ENCODE measurements at regions not wholly inside any gene's neighbourhood (a gene's known extent, or its start where the extent isn't known, plus 50 kb on each side); places are given as distances from the start of the nearest gene placed in this dataset.
"Not testable (repeated sequence)": the region's sequence is repeated elsewhere in the genome, so short reads cannot be mapped to it uniquely, and the experiment has no call there.

DNA sequence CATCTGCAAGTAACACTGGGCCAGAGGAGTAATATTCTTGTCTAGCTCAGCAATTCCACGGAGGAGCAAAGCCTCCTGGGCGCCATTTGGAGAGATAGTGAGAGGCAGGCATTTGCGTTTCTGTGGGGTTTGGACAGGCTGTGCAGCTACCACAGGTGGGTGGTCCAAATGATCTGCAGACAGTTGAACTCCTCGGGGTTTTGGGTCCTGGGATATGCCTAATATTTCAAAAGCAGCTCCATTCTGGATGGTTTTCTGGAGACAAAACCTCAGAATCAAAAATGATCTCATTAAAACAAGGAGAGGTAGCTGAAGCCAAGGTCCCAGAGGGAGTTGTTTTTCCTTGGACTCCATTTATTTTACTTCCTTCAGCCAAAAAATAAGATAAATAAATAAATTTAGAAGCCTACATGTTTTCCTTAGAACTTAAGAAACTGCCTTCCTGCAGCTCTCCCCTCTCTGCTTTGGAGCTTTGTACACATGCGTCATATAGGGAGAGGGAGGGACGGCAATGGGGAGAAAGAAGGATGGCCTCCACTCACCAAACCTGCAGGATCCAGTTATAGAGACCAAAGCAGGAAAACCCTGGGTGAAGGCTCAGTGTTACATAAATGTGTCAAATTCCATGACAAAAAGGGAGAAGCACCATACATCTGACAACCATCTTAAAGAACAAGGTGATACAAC, 227.3 kb upstream of the DAAM1 start:
- no peak for DNase-seq

DNA sequence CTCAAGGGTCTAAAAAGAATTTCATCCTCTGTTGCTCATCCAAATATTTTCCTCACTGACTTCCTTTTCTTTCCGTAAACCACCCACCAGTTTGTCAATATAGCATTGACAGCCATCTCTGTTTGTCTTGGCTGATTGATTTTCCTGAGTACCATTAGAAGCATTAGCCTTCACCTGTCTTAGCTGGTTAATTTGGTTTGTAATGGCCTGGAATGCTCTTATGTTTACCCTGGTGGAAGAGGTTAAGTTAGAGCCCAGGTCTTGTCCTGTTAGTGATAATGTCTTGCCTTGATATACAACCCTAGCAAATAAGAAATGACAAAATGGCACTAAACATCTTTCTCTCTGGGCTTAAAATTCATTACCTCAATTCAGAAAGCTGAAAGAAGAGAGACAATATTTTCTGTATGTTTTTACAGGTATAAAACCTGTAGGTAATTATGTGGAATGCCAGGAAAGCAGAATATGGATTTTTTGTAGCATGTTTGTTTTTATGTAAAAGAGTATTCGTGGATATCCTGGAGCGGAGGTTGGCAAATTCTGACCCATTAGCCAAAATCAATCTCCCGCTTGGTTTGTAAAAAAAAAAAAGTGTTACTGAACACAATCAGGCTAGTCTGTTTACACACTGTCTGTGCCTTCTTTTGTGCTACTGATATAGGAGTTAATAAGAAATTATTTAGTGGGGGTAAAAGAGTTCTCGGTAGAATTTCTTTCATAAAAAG, 224.4 kb upstream of the DAAM1 start:
- DNase-seq = no peak

DNA sequence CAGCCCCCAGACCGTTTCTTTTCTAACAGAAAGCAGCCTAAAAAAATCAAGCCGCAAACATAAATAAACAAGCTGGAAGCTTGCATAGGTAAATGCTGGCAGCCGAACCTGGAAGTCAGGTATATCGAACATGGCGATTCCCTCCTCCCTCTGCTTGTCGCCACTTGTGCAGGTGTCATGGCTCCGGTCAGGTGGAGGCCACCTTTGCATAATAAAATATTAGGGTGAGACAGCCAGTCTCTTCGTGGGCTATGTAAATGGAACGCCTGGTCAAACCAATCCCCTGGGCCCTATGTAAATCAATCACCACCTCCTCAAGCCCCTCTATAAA, 223.9 kb upstream of the DAAM1 start:
- no peak for DNase-seq

DNA sequence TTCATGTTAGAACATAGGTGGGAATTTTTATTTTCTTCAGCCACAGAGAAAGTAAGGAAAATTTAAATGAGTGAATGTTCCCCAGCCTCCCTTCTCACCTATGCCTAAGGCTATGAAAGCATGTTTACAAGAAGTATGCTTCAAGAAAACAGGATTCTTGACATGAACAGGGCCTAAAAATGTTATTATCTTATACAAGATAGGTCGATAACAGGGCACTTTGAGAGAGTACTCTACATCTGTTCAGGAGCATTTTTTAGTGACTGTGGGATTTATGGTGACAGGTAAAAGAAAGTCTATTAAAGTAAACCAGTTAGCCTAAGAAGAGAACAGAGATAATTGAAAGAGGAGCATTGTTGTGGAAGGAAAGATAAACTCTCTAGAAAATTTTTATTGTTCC, 222.9 kb upstream of the DAAM1 start:
- DNase-seq = no peak

DNA sequence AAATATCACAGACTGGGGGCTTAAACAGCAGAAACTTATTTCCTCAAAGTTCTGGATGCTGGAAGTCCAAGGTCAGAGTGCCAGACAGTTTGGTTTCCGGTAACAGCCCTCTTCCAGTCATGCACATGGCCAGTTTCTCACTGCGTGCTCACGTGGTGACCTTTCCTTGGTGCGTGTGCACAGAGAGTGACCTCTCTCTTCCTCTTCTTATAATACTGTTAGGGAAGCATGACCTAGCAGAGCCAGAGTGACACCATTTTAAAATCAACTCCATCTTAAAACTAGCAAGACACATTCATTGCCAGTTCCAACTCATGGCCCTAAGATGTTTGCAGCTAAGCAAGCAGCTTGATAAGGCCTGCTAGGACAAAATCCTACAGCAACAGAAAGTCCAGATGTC, 221.5 kb upstream of the DAAM1 start:
- no peak for DNase-seq

DNA sequence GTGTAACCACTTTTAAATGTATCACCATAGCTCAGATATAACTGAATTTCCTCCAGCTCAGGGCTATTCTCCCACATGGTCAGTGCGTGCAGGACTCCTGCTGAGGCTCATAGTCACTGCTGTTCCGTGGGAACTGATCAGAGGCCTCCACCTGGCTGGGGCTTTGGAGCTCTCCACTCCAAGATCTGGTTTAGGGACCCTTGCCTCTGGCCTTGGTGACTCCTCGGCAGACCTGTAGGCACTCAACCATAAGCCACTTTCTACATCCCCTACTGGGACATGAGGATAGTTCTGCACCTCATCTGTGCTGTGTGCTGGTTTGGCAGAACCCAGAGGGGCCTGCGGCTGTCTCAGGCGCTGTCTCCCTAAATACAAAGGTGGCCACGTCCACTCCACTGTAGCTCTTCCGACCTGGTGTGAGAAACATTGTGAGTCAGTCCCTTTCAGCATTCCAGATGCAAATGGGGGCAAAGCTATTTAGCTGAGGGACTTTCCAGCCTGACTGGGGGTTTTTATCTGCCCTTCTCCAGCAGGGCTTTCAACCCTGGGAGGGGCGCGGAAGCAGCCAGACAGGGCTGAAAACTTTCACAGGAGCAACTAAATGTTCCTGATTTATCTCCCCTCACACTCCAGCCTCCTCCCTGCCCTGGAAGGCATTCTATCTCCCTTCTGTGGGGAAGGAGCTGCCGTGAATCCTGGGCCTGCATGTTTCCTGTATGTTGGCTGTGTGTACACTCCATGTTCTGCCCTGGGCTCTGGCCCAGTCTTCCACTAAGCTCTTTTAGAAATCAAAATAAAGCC, 218.3 kb upstream of the DAAM1 start:
- no peak for DNase-seq

DNA sequence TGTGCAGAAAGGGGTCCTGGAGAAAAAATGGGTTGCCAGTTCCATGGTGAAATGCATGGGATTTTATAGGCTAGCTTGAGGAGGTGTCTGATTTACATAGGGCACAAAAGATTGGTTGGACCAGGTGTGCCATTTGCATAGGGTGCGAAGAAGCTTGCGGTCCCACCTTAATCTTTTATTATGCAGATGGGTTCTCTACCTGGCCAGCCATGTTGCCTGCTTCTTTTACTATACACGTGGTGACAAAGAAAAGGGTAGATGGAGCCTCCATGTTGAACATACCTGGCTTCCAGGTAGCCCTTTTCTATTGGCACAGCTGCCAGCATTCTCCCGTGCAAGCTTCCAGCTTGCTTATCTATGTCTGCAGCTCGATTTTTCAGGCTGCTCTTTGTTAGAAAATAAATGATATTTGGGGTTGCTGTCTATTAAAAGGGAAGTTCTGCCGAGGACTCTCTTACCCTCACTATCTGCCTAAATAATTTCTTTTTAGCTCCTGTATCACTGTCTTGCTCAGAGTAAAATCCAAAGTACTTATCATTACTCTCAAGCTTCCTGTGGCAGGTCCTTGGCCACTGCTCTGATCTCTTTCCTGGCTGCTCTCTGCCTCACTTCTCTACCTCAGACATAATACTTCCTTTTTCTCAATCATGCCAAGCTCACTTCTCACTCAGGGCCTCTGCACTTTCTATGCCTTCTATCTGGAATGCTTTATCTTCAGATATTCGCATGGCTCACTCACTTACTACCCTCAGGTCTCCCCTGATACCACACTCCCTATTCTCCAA, 216.0 kb upstream of the DAAM1 start:
- DNase-seq = no peak

DNA sequence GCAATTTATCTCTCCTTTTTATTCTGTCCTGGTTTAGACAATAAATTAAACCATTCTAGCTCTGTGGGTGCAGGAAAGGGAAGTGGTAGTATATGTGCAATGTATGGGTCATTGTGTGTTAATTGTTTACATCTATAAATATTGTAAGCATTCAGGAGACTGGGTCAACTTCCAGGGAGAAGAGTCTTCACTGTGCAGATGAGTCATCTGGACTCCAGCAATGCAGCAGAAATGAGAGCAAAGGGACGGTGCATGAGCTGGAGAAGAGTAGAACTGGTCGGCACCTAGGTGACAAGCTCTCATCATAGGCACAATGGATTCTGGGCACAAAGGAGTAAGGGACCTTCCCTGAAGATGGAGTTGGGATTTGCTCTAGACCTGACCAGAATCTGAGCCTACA, 211.1 kb upstream of the DAAM1 start:
- DNase-seq = no peak

DNA sequence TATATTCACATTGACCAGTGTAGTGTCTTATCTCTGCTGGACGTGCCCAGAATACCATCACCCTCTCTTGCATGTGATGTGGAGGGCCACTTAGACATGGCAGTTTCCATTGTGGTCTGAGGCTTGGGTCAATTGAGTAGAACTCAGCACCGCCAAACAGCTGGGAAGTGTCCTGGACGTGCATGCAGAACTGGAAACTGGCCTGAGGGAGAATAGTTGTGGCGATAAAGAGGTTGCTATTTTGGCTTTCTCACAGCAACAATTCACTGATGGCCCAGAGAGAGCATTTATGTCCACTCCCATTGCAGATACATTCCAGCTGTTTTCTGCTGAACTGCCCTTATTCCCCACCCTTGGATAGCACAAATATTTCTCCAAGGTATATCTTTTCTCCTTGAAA, 210.1 kb upstream of the DAAM1 start:
- DNase-seq = no peak

DNA sequence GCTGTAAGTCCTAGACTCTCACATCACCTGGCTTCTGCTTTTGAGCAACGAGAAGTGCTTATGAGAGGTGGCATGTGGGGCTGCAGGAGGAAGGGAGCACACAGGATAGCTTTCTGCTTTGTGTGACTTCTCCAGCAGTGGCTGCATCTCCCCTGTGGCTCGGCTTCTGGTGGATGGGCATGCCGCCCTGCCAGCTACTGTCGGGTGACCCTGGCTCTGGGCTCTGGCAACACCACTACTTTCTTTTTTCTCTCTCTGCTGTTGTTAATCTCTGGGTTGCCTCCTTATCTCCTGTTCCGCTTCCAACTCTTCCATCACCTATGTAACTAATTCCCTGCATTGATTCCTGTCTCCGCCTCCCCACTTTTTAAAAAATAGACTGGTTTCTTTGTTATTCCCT, 209.1 kb upstream of the DAAM1 start:
- DNase-seq = no peak

DNA sequence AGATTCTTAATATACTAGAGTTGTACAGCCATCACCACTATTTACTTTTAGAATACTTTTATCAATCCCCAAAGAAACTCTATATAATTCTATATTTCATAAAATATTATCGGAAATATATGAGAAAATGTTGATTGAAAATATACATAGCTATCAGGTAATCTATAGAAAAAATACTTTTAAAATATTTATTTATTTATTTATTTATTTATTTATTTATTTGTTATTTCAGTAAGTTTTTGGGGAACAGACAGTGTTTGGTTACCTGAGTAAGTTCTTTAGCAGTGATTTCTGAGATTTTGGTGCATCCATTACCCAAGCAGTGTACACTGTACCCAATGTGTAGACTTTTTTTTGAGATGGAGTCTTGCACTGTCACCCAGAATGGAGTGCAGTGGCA, 206.6 kb upstream of the DAAM1 start:
- no peak for DNase-seq

DNA sequence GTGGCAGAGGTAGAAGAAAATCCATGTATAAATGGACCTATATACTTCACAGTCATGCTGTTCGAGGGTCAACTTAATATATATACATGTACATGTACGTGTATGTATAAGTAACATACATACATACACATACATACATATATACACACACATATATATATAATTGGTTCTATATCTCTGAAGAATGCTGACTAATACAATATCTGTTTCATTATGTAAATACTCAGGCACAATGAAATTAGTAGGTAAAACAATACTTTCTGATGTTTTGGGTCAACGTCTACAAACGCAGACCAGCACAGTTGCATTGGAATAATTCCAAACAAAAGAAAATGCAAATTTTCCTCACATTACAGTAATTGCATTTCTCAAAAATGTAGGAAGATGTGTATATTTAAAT, 202.7 kb upstream of the DAAM1 start:
- DNase-seq = no peak

DNA sequence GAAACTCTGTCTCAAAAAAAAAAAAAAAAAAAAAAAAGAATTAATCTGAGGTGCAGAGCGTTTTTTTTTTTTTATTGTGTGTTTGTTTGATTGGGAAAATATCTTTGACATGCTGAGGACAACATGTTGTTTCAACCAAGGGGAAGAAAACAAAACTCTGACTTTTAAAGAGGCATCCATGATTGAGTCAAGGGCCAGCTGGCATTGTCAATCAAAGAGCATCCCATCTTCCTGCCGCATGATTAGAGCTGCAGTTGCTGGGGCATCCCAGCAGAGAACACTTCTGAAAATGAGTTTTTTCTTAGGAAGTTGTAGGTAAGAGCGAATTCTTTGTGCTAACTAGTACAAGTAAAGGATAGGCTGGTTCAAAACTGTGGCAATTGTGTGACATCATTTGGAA, 200.9 kb upstream of the DAAM1 start:
- DNase-seq = no peak

DNA sequence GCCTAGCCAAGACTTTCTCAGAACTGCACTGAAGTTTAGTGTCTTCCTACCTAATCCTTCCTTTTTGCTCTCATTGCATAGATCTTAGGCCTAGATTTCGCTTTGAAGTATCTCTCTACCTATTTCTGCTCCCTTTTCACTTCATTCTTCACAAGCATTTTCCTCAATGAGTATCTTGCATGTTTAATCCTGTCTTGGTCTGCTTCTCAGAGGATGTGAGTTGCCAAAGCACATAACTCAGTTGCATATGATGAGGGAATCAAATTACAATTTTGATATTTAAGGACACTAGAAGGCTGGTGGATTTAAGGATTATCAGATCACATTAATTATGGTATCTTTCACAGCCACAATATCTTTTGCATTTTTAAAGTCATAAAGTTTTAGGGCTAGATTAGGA, 195.5 kb upstream of the DAAM1 start:
- DNase-seq = no peak

DNA sequence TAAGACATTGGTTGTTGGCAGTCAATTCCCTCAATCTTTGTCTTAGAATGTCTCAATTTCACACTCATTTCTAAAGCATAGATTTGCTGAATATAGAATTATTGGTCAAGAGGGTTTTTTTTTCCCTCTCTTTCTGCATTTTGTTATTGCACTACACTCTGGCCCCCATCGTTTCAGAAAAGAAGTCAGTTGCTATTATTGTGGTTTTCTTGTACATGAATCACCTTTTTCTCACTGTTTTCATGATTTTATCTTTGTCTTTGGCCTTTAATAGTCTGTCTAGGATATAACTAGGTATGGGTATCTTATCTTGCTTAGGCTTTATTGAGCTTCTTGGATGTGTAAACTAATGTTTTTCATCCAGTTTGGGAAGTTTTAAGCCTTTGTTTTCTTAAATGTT, 194.3 kb upstream of the DAAM1 start:
- DNase-seq = no peak

DNA sequence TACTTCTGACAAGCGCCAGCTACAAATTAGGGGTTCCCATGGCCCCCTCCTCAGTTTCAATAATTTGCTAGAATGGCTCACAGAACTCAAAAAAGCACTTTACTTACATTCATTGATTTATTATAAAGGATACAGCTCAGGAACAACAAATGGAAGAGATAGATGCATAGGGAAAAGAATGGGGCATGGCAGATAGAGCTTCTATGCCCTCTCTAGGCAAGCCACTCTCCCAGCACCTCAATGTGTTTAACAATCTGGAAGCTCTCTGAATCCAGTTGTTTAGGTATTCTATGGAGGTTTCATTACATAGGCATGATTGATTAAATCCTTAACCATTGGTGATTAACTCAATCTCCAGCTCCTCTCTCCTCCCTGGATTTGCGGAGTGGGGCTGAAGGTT, 184.5 kb upstream of the DAAM1 start:
- no peak for DNase-seq

DNA sequence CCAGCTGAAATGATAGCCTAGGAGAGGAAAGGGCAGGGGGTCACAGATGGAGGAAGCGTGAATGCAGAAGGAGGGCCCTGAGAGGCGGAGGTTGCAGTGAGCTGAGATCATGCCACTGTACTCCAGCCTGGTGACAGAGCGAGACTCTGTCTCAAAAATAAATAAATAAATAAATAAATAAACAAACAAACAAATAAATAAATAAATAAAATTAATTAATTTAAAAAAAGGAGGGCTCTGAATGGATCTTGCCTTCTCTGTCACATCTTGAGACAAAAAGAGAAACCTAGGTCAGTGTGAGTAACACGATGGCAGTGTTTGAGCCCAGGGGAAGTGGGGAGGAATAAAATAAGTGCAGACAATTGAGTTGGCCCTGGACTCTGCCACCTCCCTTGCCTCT, 182.3 kb upstream of the DAAM1 start:
- not testable (repeated sequence) for DNase-seq

DNA sequence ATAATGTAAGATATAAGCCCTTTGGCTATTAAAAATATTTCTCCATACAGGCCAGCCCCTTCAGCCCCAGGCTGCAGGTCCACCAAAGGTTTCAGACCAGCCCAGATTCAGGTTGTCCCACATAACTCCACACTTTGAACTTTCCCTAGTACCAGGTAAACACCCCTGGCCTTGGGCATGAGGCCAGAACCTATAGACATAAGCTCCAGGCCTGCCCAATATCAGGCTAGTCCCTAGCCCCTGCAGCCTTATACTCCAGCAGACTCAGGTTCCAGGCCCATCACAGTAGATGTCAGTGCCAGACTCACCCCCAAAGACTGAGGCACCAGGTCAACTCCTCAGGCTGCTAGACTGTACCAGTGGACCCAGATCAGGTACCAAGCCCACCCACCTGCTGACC, 178.5 kb upstream of the DAAM1 start:
- no peak for DNase-seq

DNA sequence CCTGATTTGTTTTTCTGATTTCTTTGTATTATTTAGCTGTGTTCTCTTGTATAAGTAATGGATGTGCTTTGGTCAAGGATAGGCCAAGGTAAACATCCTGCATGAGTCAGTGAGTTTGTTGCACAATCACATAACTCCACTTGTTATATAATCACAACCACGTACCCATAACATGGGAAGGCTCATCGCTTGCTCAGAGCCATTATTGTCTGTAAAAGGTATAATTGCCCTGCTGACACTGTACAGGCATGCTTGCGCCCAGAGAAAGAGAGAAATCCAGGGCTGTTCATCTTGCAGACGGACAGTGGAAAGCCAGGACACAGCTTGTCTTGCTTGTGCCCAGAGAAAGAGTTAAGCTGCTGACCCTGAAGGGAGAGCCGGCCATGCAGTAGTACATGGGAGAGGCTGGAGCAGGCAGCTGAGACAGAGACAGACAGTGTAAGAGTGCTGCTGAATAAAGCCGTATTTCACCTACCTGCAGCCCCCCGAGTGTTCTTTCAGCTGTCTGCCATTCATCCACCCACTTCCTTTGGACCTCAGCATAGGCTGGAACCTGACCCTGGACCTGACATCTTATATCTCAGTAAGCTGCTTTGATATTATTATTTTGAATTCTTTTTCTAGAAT, 174.7 kb upstream of the DAAM1 start:
- no peak for DNase-seq

DNA sequence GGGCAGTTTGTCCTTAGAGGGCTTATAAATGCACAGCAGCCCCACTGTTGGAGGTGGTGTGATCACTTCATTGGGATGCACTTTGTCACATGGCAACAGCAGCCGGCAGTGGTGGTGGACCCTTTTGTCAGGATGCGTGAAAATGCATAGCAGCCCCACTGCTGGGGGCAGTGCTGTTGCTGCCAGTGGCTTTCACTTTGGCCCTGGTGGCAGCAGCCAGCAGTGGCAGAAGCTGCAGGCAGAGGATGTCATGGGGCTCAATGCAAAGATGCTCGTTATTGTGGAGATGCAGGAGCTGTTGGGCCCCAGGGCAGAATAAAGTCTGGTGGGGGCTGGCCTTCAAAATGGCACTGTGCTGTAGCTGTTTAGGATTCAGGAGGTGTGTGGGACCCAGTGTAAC, 173.0 kb upstream of the DAAM1 start:
- no peak for DNase-seq

DNA sequence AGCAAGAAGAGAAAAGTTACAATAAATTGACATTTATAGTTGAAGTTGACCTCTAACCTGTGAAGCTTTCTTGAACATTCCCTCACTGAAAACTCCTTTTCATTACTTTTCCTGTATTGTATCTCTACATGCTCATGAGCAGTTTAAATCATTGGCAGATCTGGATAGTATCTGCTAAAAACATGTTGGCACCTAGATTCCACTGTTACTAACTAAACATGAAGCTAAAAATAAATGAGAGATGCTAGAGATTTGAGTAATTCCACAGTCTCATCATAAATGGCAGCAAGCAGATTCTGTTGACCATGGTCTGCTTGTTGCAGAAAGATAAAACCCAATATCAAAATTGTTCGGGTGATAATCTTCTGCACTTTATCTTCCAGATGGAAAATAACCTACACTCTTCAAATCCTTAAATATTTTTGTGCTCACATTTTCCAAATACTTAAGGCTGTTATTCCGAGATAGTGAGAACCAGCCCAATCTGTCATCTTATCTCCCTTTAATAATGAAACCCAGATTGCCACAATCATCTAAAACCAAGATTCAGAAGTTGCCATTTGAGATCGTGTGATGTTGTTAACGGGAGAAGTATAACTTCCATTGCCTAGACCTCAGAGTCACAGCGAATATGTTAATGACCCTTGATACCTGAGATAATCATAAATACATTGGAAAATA, 171.0 kb upstream of the DAAM1 start:
- DNase-seq = no peak

DNA sequence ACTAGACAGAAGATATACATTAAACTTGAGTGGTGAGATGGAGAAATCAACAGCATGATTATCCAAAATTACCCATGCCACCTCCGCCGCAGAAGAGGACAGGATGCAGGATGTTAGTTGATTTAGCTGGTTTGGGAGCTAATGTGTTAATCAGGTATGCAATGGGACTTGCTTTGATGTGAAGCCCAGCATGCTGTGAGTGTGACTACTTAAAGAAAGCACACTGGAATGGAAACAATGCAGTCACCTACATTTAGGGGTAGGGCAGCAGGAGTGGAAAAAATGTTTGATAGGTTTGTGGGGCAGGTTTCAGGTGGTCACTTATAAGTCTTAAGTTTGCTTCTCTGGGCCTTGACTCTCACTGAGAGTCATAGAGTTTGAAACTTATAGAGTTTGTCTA, 170.0 kb upstream of the DAAM1 start:
- no peak for DNase-seq

Data from stimulated activated CD4-positive, alpha-beta T cell treated with anti-CD3 and anti-CD28 coated beads, Interleukin-2, amount 100 ng/mL, for 48 hours (primary cell).